Endothelial cell (in vitro differentiated cells): ENCODE measurements at regions not wholly inside any gene's neighbourhood (a gene's known extent, or its start where the extent isn't known, plus 50 kb on each side); places are given as distances from the start of the nearest gene placed in this dataset.
"Not testable (repeated sequence)": the region's sequence is repeated elsewhere in the genome, so short reads cannot be mapped to it uniquely, and the experiment has no call there.

Experiments
- DNase-seq: peaks from one replicate; pipeline ENCODE4 v3.0.0; 2021; ENCODE audit warnings: low spot score
- H3K27ac Mint-ChIP-seq: one replicate; pipeline ENCODE4 v1.8.0; 2021; ENCODE audit warnings: mixed read lengths, inconsistent platforms; ENCODE audit not compliant: unreplicated experiment
- H3K27me3 Mint-ChIP-seq: one replicate; pipeline ENCODE4 v1.8.0; 2021; ENCODE audit warnings: mild to moderate bottlenecking, moderate library complexity, mixed read lengths, inconsistent platforms; ENCODE audit not compliant: unreplicated experiment
- H3K36me3 Mint-ChIP-seq: one replicate; pipeline ENCODE4 v1.8.0; 2021; ENCODE audit warnings: mild to moderate bottlenecking, low read depth, mixed read lengths, inconsistent platforms; ENCODE audit not compliant: unreplicated experiment
- H3K4me1 Mint-ChIP-seq: one replicate; pipeline ENCODE4 v1.8.0; 2021; ENCODE audit warnings: mild to moderate bottlenecking, mixed read lengths, inconsistent platforms; ENCODE audit not compliant: unreplicated experiment
- H3K4me3 Mint-ChIP-seq: one replicate; pipeline ENCODE4 v1.8.0; 2021; ENCODE audit warnings: mild to moderate bottlenecking, mixed read lengths, inconsistent platforms; ENCODE audit not compliant: unreplicated experiment
- H3K9me3 Mint-ChIP-seq: one replicate; pipeline ENCODE4 v1.8.0; 2021; ENCODE audit warnings: mixed read lengths, inconsistent platforms; ENCODE audit not compliant: unreplicated experiment
- CTCF ChIP-seq: fragments of 200-600 bp; sonication (generic); IDR thresholded peaks from one replicate; pipeline ENCODE4 v1.5.0; 2021; ENCODE audit warnings: antibody characterized with exemption; ENCODE audit not compliant: unreplicated experiment

DNA sequence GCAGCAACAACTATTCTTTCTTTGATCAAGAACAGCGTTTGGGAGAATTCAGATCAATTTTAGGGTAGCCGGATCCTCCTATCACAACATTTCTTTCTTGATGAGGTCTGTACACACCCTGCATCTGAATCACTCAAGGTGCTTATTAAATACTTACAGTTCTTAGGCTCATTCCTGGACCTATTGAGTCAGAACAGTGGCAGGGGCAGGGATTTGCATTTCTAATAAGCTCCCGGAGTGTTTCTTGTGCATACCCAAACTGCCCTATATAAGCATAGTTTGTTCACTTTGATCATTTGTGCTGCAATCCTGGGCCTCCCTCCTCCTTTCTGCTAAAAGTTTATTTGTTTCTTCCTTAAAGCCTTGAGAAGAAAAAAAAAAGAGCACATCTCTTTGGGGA is 80.5 kb upstream of the RPH3A start:
- peaks cover 5% of the 10 kb centered on the region for H3K4me1 Mint-ChIP-seq
- TF ChIP-seq CTCF, result no peak
- DNase-seq, result no peak
- peaks cover 7% of the 10 kb centered on the region for H3K27me3 Mint-ChIP-seq
- no peaks in the 10 kb centered on the region for H3K9me3 Mint-ChIP-seq
- H3K27ac Mint-ChIP-seq, result no peak overlapping the region
- H3K36me3 Mint-ChIP-seq, result no peaks in the 10 kb centered on the region
- H3K4me3 Mint-ChIP-seq, result no peak overlapping the region

DNA sequence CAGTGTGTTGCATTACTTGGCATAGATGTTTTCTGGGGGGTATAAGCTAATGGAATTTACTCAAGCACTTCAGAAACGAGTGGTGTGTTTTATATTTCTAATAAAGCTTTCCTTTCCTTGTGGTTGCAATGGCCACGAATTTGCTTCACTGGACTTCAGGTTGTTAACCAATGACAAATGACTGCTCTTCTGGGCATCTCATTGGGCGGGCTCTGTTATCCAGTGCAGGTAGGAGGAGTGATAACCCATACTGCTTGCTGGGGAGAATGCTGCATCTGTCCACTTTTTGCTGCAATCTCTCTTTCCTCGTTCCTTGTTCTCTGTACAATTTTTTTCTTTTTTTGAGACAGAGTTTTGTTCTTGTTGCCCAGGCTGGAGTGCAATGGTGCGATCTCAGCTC is 80.0 kb upstream of the RPH3A start:
- Mint-ChIP-seq H3K27me3 (peaks cover 7% of the 10 kb centered on the region), H3K4me3 (no peak overlapping the region), H3K9me3 (no peaks in the 10 kb centered on the region), H3K36me3 (no peaks in the 10 kb centered on the region), H3K27ac (no peak overlapping the region), H3K4me1 (peaks cover 5% of the 10 kb centered on the region)
- no peak for DNase-seq
- no peak for TF ChIP-seq CTCF

- not testable (repeated sequence) for H3K4me3 Mint-ChIP-seq, H3K4me1 Mint-ChIP-seq, H3K27ac Mint-ChIP-seq, H3K9me3 Mint-ChIP-seq, DNase-seq, H3K36me3 Mint-ChIP-seq, H3K27me3 Mint-ChIP-seq
Measured at GRCh38 chr12:112712751-112713150, 78.8 kb upstream of the RPH3A start.

DNA sequence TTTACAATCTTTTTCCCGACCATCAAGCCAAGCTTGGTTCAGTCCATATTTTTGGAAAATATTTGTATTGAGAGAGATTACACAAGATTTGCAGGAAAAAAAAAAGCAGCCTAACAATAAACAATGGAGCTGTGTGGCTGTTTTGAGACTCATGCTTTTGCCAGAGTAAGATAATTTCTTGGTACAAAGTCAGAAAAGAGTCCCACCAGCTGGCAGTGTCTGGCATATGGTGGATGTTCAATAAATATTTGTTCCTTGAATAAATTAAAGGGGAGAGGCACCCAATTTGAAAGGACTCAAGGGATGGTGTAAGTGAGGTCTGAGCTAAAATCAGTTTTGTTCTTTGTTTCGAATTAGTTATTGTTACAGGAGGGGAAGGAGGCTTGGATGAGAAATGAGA is 78.1 kb upstream of the RPH3A start:
- Mint-ChIP-seq H3K4me1 (peaks cover 5% of the 10 kb centered on the region), H3K4me3 (no peak overlapping the region), H3K36me3 (no peaks in the 10 kb centered on the region), H3K9me3 (no peaks in the 10 kb centered on the region), H3K27ac (no peak overlapping the region), H3K27me3 (peaks cover 3% of the 10 kb centered on the region)
- no peak for DNase-seq
- no peak for TF ChIP-seq CTCF

- H3K36me3 Mint-ChIP-seq, result no peaks in the 10 kb centered on the region
- peaks cover 5% of the 10 kb centered on the region for H3K4me1 Mint-ChIP-seq
- H3K27me3 Mint-ChIP-seq, result peaks cover 3% of the 10 kb centered on the region
- no peak for TF ChIP-seq CTCF
- no peak for DNase-seq
- no peak overlapping the region for H3K4me3 Mint-ChIP-seq
- H3K27ac Mint-ChIP-seq, result no peak overlapping the region
- H3K9me3 Mint-ChIP-seq, result no peaks in the 10 kb centered on the region
Measured at GRCh38 chr12:112714166-112714710, 77.3 kb upstream of the RPH3A start.
